H4 (cell line): ENCODE measurements at regions not wholly inside any gene's neighbourhood (a gene's known extent, or its start where the extent isn't known, plus 50 kb on each side); places are given as distances from the start of the nearest gene placed in this dataset.

Source experiments
- DNase-seq: peaks from one replicate; pipeline ENCODE4 v3.0.0-alpha.2; 2015; ENCODE audit warnings: low spot score

GRCh38 chr7:1378610-1379601 lies 80.4 kb downstream of the MICALL2 start:
- DNase-seq = no peak

- DNase-seq = no peak
Measured at GRCh38 chr7:1380231-1380815, 78.9 kb downstream of the MICALL2 start.

GRCh38 chr7:1380821-1381580 lies 78.3 kb downstream of the MICALL2 start:
- DNase-seq = no peak

- no peak for DNase-seq
Measured at GRCh38 chr7:1382553-1383397, 76.5 kb downstream of the MICALL2 start.

- no peak for DNase-seq
Measured at GRCh38 chr7:1383398-1384112, 75.7 kb downstream of the MICALL2 start.

GRCh38 chr7:1384113-1384415 lies 75.2 kb downstream of the MICALL2 start:
- no peak for DNase-seq
